Endodermal cell (in vitro differentiated cells): ENCODE measurements at regions not wholly inside any gene's neighbourhood (a gene's known extent, or its start where the extent isn't known, plus 50 kb on each side); places are given as distances from the start of the nearest gene placed in this dataset.

Experiments
- DNase-seq: peaks from one replicate; pipeline ENCODE4 v3.0.0-alpha.2; 2017
- H3K27ac ChIP-seq: 2 replicates; pipeline ENCODE4 v1.5.1; 2013; ENCODE audit warnings: mild to moderate bottlenecking, low read depth, low read length, moderate library complexity
- H3K27me3 ChIP-seq: 2 replicates; pipeline ENCODE4 v1.6.1; 2013; ENCODE audit warnings: mild to moderate bottlenecking, low read length, moderate library complexity; ENCODE audit not compliant: insufficient read depth, control insufficient read depth, poor library complexity, severe bottlenecking
- H3K36me3 ChIP-seq: 2 replicates; pipeline ENCODE4 v1.7.0; 2013; ENCODE audit warnings: mild to moderate bottlenecking, low read length, moderate library complexity; ENCODE audit not compliant: control insufficient read depth, insufficient read depth
- H3K4me1 ChIP-seq: one replicate; pipeline ENCODE4 v1.7.0; 2013; ENCODE audit warnings: low read length; ENCODE audit not compliant: control insufficient read depth, insufficient read depth
- H3K4me3 ChIP-seq: 2 replicates; pipeline ENCODE4 v1.5.1; 2013; ENCODE audit warnings: mild to moderate bottlenecking, low read length, moderate library complexity
- H3K9ac ChIP-seq: 2 replicates; pipeline ENCODE4 v1.6.1; 2013; ENCODE audit warnings: mild to moderate bottlenecking, low read length, moderate library complexity; ENCODE audit not compliant: poor library complexity, severe bottlenecking; ENCODE audit errors: extremely low read depth
- H3K9me3 ChIP-seq: 2 replicates; pipeline ENCODE4 v1.6.1; 2013; ENCODE audit warnings: mild to moderate bottlenecking, low read length, moderate library complexity; ENCODE audit not compliant: control insufficient read depth
- H3K27ac Mint-ChIP-seq: 2 replicates; pipeline ENCODE4 v1.8.0; 2020; ENCODE audit warnings: mixed read lengths
- H3K27me3 Mint-ChIP-seq: 2 replicates; pipeline ENCODE4 v1.8.0; 2021; ENCODE audit warnings: mild to moderate bottlenecking, mixed read lengths; ENCODE audit not compliant: insufficient read depth
- H3K36me3 Mint-ChIP-seq: 2 replicates; pipeline ENCODE4 v1.8.0; 2020; ENCODE audit warnings: low read depth, mixed read lengths
- H3K4me1 Mint-ChIP-seq: 2 replicates; pipeline ENCODE4 v1.8.0; 2020; ENCODE audit warnings: mixed read lengths
- H3K4me3 Mint-ChIP-seq: 2 replicates; pipeline ENCODE4 v1.8.0; 2020; ENCODE audit warnings: mild to moderate bottlenecking, moderate library complexity, mixed read lengths
- H3K9me3 Mint-ChIP-seq: 2 replicates; pipeline ENCODE4 v1.8.0; 2020; ENCODE audit warnings: mild to moderate bottlenecking, mixed read lengths
- WGBS, 2 experiments: methylation state at CpG; one replicate each; pipeline versions ENCODE4 v1.1.5 to v1.1.7; 2013; ENCODE audit warnings: missing lambda C conversion rate in 2 of 2, mixed read lengths in 1 of 2; ENCODE audit not compliant: insufficient coverage in 1 of 2, insufficient read length in 1 of 2; 5-methylcytosine and 5-hydroxymethylcytosine counted together
- TF ChIP-seq, protein P1 (sequence below): fragments of 200-600 bp; sonication (generic); conservative IDR thresholded peaks from 2 replicates; pipeline ENCODE4 v1.5.0; 2021; ENCODE audit warnings: antibody characterized with exemption, mild to moderate bottlenecking

DNA sequence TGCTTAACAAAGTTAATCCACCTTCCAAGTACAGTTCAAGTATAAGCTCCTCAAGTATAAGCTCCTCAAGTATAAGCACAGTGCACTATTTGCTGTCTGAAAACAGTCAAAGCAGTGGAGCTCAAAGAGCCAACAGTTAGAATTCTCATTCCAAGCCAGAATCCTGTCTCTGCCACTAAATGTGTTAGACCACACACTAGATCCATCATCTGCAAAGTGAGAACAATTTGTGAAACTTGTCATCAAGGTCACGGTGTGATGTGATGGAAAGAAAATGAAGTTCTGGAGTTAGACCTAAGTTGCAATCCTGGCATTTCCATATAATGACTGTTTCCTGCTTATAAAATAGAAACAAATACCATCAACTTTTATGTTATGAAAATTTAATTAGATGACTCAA, 602.5 kb downstream of the TNS3 start:
- no peaks in the 10 kb centered on the region for H3K4me1 ChIP-seq
- Mint-ChIP-seq H3K27me3 (peaks cover 7% of the 10 kb centered on the region), H3K9me3 (no peaks in the 10 kb centered on the region), H3K4me3 (no peak overlapping the region), H3K4me1 (peaks cover 11% of the 10 kb centered on the region), H3K27ac (no peak overlapping the region), H3K36me3 (no peaks in the 10 kb centered on the region)
- DNase-seq = no peak
- no peak overlapping the region for H3K27ac ChIP-seq
- H3K27me3 ChIP-seq = no peaks in the 10 kb centered on the region
- H3K4me3 ChIP-seq = no peak overlapping the region
- no peaks in the 10 kb centered on the region for H3K9me3 ChIP-seq
- TF ChIP-seq, protein P1, sequence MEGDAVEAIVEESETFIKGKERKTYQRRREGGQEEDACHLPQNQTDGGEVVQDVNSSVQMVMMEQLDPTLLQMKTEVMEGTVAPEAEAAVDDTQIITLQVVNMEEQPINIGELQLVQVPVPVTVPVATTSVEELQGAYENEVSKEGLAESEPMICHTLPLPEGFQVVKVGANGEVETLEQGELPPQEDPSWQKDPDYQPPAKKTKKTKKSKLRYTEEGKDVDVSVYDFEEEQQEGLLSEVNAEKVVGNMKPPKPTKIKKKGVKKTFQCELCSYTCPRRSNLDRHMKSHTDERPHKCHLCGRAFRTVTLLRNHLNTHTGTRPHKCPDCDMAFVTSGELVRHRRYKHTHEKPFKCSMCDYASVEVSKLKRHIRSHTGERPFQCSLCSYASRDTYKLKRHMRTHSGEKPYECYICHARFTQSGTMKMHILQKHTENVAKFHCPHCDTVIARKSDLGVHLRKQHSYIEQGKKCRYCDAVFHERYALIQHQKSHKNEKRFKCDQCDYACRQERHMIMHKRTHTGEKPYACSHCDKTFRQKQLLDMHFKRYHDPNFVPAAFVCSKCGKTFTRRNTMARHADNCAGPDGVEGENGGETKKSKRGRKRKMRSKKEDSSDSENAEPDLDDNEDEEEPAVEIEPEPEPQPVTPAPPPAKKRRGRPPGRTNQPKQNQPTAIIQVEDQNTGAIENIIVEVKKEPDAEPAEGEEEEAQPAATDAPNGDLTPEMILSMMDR = no peak
- WGBS, 2 experiments = 100% methylated on average over 1 of the region's 1 CpG; no CpG with 5 or more reads in 1 of the 2 experiments
- H3K9ac ChIP-seq = no peak overlapping the region
- H3K36me3 ChIP-seq = no peaks in the 10 kb centered on the region

DNA sequence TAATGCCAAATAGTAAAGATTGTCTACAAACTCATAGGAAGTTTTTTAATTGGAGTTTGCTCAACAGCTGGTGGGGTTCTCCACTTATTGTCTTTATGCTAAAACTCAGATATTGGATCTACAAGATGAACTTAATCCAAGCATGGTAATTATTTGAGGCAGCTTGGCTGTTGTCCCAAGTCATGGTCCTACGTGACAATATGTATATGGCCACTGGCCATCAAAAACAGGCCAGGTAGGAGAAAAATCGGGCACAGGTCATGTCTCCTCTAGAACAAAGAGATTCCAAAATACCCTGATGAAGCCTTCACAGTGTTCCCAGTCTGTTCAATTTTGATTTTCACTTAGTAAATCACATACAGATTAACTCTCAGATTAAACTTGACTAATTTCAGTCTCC, 606.4 kb downstream of the TNS3 start:
- H3K9me3 ChIP-seq = no peaks in the 10 kb centered on the region
- TF ChIP-seq, protein P1 = no peak
- H3K9ac ChIP-seq = no peak overlapping the region
- no peaks in the 10 kb centered on the region for H3K36me3 Mint-ChIP-seq
- no peaks in the 10 kb centered on the region for H3K9me3 Mint-ChIP-seq
- no peak for DNase-seq
- no peaks in the 10 kb centered on the region for H3K36me3 ChIP-seq
- no peak overlapping the region for H3K27ac Mint-ChIP-seq
- WGBS, 2 experiments = 83 to 87% methylated on average over 1 to 2 of the region's 2 CpGs
- H3K4me1 ChIP-seq = no peaks in the 10 kb centered on the region
- peaks cover 11% of the 10 kb centered on the region for H3K4me1 Mint-ChIP-seq
- H3K27me3 Mint-ChIP-seq = peaks cover under 1% of the 10 kb centered on the region
- H3K4me3 ChIP-seq = no peak overlapping the region
- no peak overlapping the region for H3K4me3 Mint-ChIP-seq
- H3K27ac ChIP-seq = no peak overlapping the region
- H3K27me3 ChIP-seq = no peaks in the 10 kb centered on the region

DNA sequence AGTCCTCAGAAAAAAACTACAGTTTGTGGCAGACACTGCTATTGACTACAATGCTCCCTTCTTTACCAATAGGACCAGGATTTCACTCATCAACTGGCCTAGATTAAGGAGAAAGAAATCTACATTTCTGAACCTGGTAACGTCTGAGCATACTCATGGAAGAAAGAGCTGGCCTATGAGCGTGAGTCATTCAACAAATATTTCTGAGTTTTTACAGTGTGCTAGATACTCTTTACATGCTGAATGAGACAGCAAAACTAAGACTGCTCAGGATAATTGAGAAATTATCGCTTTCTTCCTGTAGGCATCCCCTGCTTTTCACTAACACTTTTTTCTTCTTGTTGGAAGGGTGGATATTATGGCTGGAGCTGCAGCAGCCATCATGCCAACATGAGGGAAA, 609.7 kb downstream of the TNS3 start:
- Histone ChIP-seq H3K4me3 (no peak overlapping the region), H3K9me3 (peaks cover 7% of the 10 kb centered on the region), H3K36me3 (no peaks in the 10 kb centered on the region), H3K4me1 (no peaks in the 10 kb centered on the region), H3K9ac (no peak overlapping the region), H3K27me3 (no peaks in the 10 kb centered on the region), H3K27ac (no peak overlapping the region)
- H3K27me3 Mint-ChIP-seq = no peaks in the 10 kb centered on the region
- TF ChIP-seq, protein P1 = no peak
- H3K36me3 Mint-ChIP-seq = no peaks in the 10 kb centered on the region
- DNase-seq = no peak
- 84 to 89% methylated on average over 2 to 3 of the region's 3 CpGs for WGBS, 2 experiments
- H3K4me1 Mint-ChIP-seq = peaks cover 9% of the 10 kb centered on the region
- H3K9me3 Mint-ChIP-seq = peaks cover 6% of the 10 kb centered on the region
- no peak overlapping the region for H3K27ac Mint-ChIP-seq
- H3K4me3 Mint-ChIP-seq = no peak overlapping the region
